CD4-positive, CD25-positive, alpha-beta regulatory T cell (primary cell): ENCODE measurements at regions not wholly inside any gene's neighbourhood (a gene's known extent, or its start where the extent isn't known, plus 50 kb on each side); places are given as distances from the start of the nearest gene placed in this dataset.
A peak's percentile ranks its signal among the peaks of the same experiment; 100 is the strongest.

Source experiments
- ATAC-seq, 2 donors: fragments of 150-1000 bp; cut with Tn5 transposase; one replicate each; pipeline ENCODE4 v1.10.0; 2021; ENCODE audit warnings: low read depth in 2 of 2, moderate number of reproducible peaks in 2 of 2, moderate library complexity in 1 of 2
- DNase-seq, 3 donors: peaks; one replicate each; pipeline versions ENCODE4 v3.0.0 to v3.0.0-alpha.2; 2012 to 2022; ENCODE audit warnings: mixed read lengths in 1 of 3
- H3K27ac ChIP-seq: one replicate; pipeline ENCODE4 v1.7.0; 2013; ENCODE audit warnings: mild to moderate bottlenecking, low read length; ENCODE audit not compliant: insufficient read depth, poor library complexity, severe bottlenecking
- H3K27me3 ChIP-seq: one replicate; pipeline ENCODE4 v1.7.0; 2013; ENCODE audit warnings: low read length; ENCODE audit not compliant: control insufficient read depth, insufficient read depth
- H3K36me3 ChIP-seq: one replicate; pipeline ENCODE4 v1.7.0; 2013; ENCODE audit warnings: mild to moderate bottlenecking, low read length, moderate library complexity; ENCODE audit not compliant: control insufficient read depth, insufficient read depth
- H3K4me1 ChIP-seq: 2 replicates; pipeline ENCODE4 v1.7.0; 2013; ENCODE audit warnings: mild to moderate bottlenecking, low read length; ENCODE audit not compliant: insufficient read depth, control insufficient read depth, poor library complexity, severe bottlenecking
- H3K4me3 ChIP-seq: one replicate; pipeline ENCODE4 v1.7.0; 2013; ENCODE audit warnings: low read depth, mild to moderate bottlenecking, low read length, moderate library complexity
- H3K9me3 ChIP-seq, 2 experiments: 1 replicate in 1 of 2; 2 replicates in 1 of 2; pipeline ENCODE4 v1.7.0; 2013; ENCODE audit warnings: low read length in 2 of 2, mild to moderate bottlenecking in 1 of 2, moderate library complexity in 1 of 2; ENCODE audit not compliant: control insufficient read depth in 2 of 2
- H3K27ac Mint-ChIP-seq, 3 donors: one replicate each; pipeline ENCODE4 v1.8.0; 2020 to 2022; ENCODE audit warnings: mild to moderate bottlenecking in 3 of 3, mixed read lengths in 3 of 3, moderate library complexity in 2 of 3
- H3K27me3 Mint-ChIP-seq: one replicate; pipeline ENCODE4 v1.8.0; 2022; ENCODE audit warnings: mild to moderate bottlenecking, mixed read lengths
- H3K36me3 Mint-ChIP-seq: one replicate; pipeline ENCODE4 v1.8.0; 2020; ENCODE audit warnings: mixed read lengths
- H3K4me1 Mint-ChIP-seq, 4 donors: one replicate each; pipeline ENCODE4 v1.8.0; 2020 to 2022; ENCODE audit warnings: mixed read lengths in 4 of 4, mild to moderate bottlenecking in 1 of 4
- H3K4me3 Mint-ChIP-seq, 4 donors: one replicate each; pipeline ENCODE4 v1.8.0; 2020 to 2022; ENCODE audit warnings: mild to moderate bottlenecking in 4 of 4, mixed read lengths in 4 of 4, moderate library complexity in 3 of 4
- H3K9me3 Mint-ChIP-seq, 7 donors: one replicate each; pipeline ENCODE4 v1.8.0; 2020 to 2022; ENCODE audit warnings: mixed read lengths in 7 of 7, mild to moderate bottlenecking in 3 of 7, moderate library complexity in 2 of 7

DNA sequence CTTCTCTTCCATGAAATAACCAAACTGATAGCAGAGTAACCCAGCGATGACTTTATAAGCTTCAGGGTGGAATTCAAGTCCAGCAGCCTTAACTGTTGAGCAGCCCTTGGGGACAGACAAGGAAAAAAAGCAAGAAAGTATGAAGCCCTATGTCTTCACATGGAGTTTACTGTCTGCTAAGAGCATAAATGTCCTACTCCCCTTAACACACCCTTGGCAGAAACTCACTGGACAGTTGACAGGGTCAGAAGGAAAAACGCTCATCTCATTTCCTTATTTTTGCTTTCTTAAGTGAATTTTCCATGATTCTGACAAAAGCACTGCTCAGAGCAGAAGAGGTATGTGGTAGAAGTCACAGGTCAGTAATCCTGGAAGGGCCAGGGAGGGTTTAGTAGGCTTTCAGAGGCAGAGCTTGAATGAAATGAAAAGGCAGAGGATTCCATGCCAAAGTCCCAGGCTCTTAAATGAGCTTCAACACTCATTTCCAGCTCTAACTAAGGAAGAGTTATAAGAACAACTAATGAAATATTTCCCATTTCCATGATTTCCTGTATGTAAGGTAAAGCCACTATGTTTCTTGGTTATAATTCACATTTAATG is 683.3 kb upstream of the KLHL29 start:
- Mint-ChIP-seq H3K9me3 (peaks cover 0 to 8% (median 2%) of the 10 kb centered on the region in 7 donors), H3K4me3 (no peak overlapping the region), H3K27me3 (no peaks in the 10 kb centered on the region), H3K27ac (no peak overlapping the region), H3K4me1 (no peaks in the 10 kb centered on the region), H3K36me3 (no peaks in the 10 kb centered on the region)
- DNase-seq (no peak), ATAC-seq (no peak)
- Histone ChIP-seq H3K9me3 (no peaks in the 10 kb centered on the region), H3K4me1 (no peaks in the 10 kb centered on the region), H3K4me3 (no peak overlapping the region), H3K27ac (no peak overlapping the region), H3K36me3 (no peaks in the 10 kb centered on the region), H3K27me3 (no peaks in the 10 kb centered on the region)

DNA sequence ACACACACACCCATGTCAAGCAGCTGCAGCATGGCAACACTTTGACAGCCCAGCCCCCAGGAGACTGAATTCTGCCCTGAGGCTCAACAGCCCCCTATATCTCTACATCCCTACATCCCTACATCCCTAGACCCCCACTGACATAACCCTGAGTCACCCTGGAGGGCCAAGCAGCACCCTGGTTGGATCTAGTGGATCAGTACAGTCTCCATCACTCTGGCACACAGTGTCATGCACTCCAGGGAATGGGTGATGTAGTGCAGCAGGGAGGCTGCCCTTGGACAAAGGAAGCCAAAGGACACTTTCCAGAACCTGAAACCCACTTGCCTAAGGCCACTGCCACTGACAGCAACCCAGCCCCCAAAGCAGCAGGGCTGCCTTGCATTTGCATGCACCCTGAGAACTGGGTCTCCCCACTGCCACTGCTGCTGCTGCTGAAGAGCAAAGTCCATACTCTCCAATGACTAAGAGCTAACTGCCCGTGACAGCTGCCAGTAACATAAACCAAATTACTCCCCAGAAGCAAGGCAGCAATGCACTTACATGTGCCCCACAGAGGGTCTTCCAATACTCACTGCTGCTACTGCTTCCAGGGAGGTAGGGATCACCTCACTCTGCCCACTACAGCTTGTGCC is 681.6 kb upstream of the KLHL29 start:
- Mint-ChIP-seq H3K36me3 (no peaks in the 10 kb centered on the region), H3K4me1 (no peaks in the 10 kb centered on the region)

DNA sequence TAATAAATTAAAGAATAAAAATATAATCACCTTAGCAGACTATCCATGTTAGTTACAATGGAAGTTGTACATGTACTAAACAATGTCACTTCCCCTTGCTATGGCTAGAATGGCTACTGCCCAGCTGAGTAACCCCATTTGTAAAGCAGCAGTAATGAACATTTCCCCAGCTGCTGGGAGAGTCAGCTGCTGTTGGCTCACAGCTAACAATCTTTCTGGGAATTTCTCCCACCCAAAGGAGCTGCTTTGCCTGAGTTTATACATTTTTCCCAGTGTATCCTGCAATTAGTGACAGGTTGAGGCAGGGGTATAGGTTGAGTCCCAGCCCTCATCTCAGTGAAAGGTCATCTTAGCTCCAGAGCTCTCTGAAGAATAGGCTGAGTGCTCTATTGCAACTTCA is 665.6 kb upstream of the KLHL29 start:
- Mint-ChIP-seq H3K4me3 (no peak overlapping the region), H3K27me3 (no peaks in the 10 kb centered on the region), H3K36me3 (no peaks in the 10 kb centered on the region), H3K4me1 (no peaks in the 10 kb centered on the region), H3K27ac (no peak overlapping the region), H3K9me3 (peaks cover under 1 to 29% (median 8%) of the 10 kb centered on the region in 7 donors)
- H3K27me3 ChIP-seq: no peaks in the 10 kb centered on the region
- H3K9me3 ChIP-seq: peaks cover 0 to 6% of the 10 kb centered on the region in 2 experiments
- no peak overlapping the region for H3K4me3 ChIP-seq
- no peak for ATAC-seq
- no peak for DNase-seq
- no peak overlapping the region for H3K27ac ChIP-seq
- no peaks in the 10 kb centered on the region for H3K4me1 ChIP-seq
- no peaks in the 10 kb centered on the region for H3K36me3 ChIP-seq

More for the DNA sequence above, 681.6 kb upstream of the KLHL29 start:
- Histone ChIP-seq H3K27ac (no peak overlapping the region), H3K4me1 (no peaks in the 10 kb centered on the region), H3K27me3 (no peaks in the 10 kb centered on the region), H3K9me3 (no peaks in the 10 kb centered on the region), H3K36me3 (no peaks in the 10 kb centered on the region), H3K4me3 (no peak overlapping the region)
- peaks cover 0 to 11% (median 6%) of the 10 kb centered on the region in 7 donors for H3K9me3 Mint-ChIP-seq
- no peak overlapping the region for H3K27ac Mint-ChIP-seq
- ATAC-seq (no peak), DNase-seq (no peak)
- no peak overlapping the region for H3K4me3 Mint-ChIP-seq
- H3K27me3 Mint-ChIP-seq: no peaks in the 10 kb centered on the region

DNA sequence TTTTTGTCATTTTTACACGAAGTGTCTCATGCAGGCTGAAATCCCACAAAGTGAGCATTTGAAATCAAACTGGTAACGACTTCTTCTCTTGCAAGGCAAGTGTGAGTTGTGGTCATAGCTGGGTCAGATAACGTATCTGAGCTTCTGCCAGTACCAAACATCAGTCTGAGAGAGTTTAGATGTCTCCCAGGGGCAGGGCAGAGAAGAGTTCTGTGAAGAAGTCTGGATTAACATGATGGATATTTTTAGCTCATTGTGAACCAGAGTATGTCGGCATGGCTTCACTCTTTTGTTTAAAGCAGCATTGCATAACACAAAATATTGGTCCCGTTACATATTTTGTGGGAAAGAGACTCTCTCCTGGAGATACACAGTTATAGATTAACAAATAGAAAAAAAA is 655.5 kb upstream of the KLHL29 start:
- H3K36me3 Mint-ChIP-seq: no peaks in the 10 kb centered on the region
- no peak overlapping the region for H3K4me3 Mint-ChIP-seq
- DNase-seq: no peak
- Histone ChIP-seq H3K9me3 (no peaks in the 10 kb centered on the region), H3K27me3 (no peaks in the 10 kb centered on the region), H3K4me3 (no peak overlapping the region), H3K36me3 (no peaks in the 10 kb centered on the region), H3K27ac (no peak overlapping the region), H3K4me1 (no peaks in the 10 kb centered on the region)
- no peak overlapping the region for H3K27ac Mint-ChIP-seq
- H3K27me3 Mint-ChIP-seq: no peaks in the 10 kb centered on the region
- H3K9me3 Mint-ChIP-seq: peaks cover 0 to 21% (median 7%) of the 10 kb centered on the region in 7 donors
- H3K4me1 Mint-ChIP-seq: no peaks in the 10 kb centered on the region
- no peak for ATAC-seq

DNA sequence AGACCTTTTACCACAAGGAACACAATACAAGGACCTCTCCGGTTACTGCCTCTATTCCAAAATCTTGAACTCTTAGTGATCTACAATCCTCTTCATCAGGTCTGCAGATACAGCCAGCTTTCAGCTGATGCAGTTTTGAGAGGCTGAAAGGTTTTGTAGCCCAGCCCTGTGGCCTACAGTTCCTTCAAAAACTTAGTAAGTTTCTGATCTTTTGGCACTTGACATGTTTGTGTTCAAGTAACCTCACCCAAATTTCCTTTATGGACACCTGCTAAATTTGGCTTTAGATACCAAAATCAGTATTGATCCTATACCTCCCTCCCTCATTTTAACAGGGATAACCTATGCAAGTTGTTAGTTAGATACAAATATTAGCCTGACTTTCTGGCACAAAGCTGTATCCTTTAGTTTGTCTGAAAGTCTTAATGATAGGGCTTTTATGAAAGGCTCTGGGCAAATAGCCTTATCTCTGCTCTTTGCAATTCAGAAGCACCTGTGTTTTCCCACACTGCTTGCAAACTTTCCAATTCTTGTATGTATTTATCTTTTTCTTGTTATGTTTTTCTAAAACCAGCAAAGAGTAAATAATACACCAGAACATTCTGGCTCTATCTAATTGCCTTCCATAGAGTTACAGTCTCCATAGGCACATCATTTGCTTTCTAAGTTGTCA is 650.5 kb upstream of the KLHL29 start:
- Histone ChIP-seq H3K4me3 (no peak overlapping the region), H3K36me3 (no peaks in the 10 kb centered on the region), H3K27me3 (no peaks in the 10 kb centered on the region), H3K9me3 (no peaks in the 10 kb centered on the region), H3K4me1 (no peaks in the 10 kb centered on the region), H3K27ac (no peak overlapping the region)
- Mint-ChIP-seq H3K9me3 (peaks cover 3 to 14% (median 9%) of the 10 kb centered on the region in 7 donors), H3K27me3 (no peaks in the 10 kb centered on the region), H3K4me1 (no peaks in the 10 kb centered on the region), H3K4me3 (no peak overlapping the region), H3K36me3 (no peaks in the 10 kb centered on the region), H3K27ac (peak overlapping the region in 1 of 3 donors; percentile 45)
- DNase-seq (no peak), ATAC-seq (no peak)

DNA sequence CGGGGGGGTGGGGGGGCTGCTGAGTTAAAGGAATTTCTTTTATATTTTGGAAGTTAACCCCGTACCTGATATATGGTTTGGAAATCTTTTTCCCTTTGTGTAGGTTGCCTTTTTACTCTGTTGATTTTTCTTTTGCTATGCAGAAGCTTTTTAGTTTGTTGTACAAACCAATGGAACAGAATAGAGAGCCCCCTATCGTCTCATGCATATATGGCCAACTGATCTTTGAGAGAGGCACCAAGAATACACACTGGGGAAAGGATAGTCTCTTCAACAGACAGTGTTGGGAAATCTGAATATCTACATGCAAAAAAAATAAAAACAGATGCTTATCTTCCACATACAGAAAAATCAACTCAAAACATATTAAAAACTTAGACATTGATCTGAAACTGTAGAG is 647.8 kb upstream of the KLHL29 start:
- no peak for DNase-seq
- Mint-ChIP-seq H3K36me3 (no peaks in the 10 kb centered on the region), H3K4me1 (no peaks in the 10 kb centered on the region), H3K9me3 (peaks cover 2 to 22% (median 4%) of the 10 kb centered on the region in 7 donors), H3K27me3 (no peaks in the 10 kb centered on the region), H3K27ac (no peak overlapping the region), H3K4me3 (no peak overlapping the region)
- H3K27me3 ChIP-seq: no peaks in the 10 kb centered on the region
- ATAC-seq: no peak
- H3K36me3 ChIP-seq: no peaks in the 10 kb centered on the region
- no peak overlapping the region for H3K27ac ChIP-seq
- no peaks in the 10 kb centered on the region for H3K9me3 ChIP-seq
- no peaks in the 10 kb centered on the region for H3K4me1 ChIP-seq
- no peak overlapping the region for H3K4me3 ChIP-seq

DNA sequence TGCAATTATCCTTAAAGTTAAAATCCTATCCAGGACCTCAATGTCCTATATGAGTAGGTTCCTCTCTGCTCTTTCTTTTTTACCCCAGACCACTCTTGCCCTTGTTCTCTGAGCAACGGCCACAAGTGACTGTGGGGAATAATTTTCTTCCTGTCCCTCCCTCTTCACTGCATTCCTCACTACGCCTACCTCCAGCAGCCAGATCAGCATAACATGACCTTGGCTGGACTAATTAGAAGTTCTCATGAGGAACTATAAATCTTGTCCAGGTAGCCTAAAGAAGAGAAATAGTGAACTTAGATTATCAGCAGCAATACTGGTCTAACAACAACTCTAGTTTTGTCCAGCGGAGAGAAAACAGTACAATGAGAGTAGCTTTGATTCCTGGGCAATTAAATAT is 643.8 kb upstream of the KLHL29 start:
- H3K4me1 ChIP-seq: no peaks in the 10 kb centered on the region
- Mint-ChIP-seq H3K4me1 (no peaks in the 10 kb centered on the region), H3K4me3 (no peak overlapping the region), H3K9me3 (peaks cover 0 to 22% (median 7%) of the 10 kb centered on the region in 7 donors), H3K36me3 (no peaks in the 10 kb centered on the region), H3K27me3 (no peaks in the 10 kb centered on the region), H3K27ac (no peak overlapping the region)
- H3K27me3 ChIP-seq: no peaks in the 10 kb centered on the region
- H3K27ac ChIP-seq: no peak overlapping the region
- no peaks in the 10 kb centered on the region for H3K9me3 ChIP-seq
- no peaks in the 10 kb centered on the region for H3K36me3 ChIP-seq
- H3K4me3 ChIP-seq: no peak overlapping the region
- DNase-seq (no peak), ATAC-seq (no peak)
